Spleen (tissue), 11 donors: ENCODE measurements at regions not wholly inside any gene's neighbourhood (a gene's known extent, or its start where the extent isn't known, plus 50 kb on each side); places are given as distances from the start of the nearest gene placed in this dataset.

Experiments
- DNase-seq: peaks from one replicate; pipeline ENCODE4 v3.0.0-alpha.2; 2020
- H3K27ac ChIP-seq, 8 donors: fragments of 200-600 bp; sonication (generic) in 7 of 8; 1 replicate in 4 of 8; 2 replicates in 4 of 8; pipeline versions ENCODE4 v1.5.0 to v1.8.0; 2016 to 2021; ENCODE audit warnings: inconsistent platforms in 4 of 8, mild to moderate bottlenecking in 4 of 8, moderate library complexity in 1 of 8
- H3K27me3 ChIP-seq, 7 donors: fragments of 200-600 bp; sonication (generic) in 6 of 7; replicated peaks in 1 of 7; 1 replicate in 4 of 7; 2 replicates in 3 of 7; pipeline versions ENCODE4 v1.5.0 to v1.8.0; 2016 to 2021; ENCODE audit warnings: inconsistent platforms in 3 of 7, mild to moderate bottlenecking in 1 of 7
- H3K36me3 ChIP-seq, 6 donors: fragments of 200-600 bp; sonication (generic) in 5 of 6; 1 replicate in 4 of 6; 2 replicates in 2 of 6; pipeline versions ENCODE4 v1.5.0 to v1.8.0; 2016 to 2021; ENCODE audit warnings: inconsistent platforms in 2 of 6
- H3K4me1 ChIP-seq, 6 donors: fragments of 200-600 bp; sonication (generic) in 5 of 6; 1 replicate in 3 of 6; 2 replicates in 3 of 6; pipeline versions ENCODE4 v1.5.0 to v1.8.0; 2016 to 2021; ENCODE audit warnings: inconsistent platforms in 3 of 6
- H3K4me3 ChIP-seq, 8 donors: fragments of 200-600 bp; sonication (generic) in 7 of 8; 1 replicate in 4 of 8; 2 replicates in 4 of 8; pipeline versions ENCODE4 v1.5.0 to v1.8.0; 2016 to 2021; ENCODE audit warnings: inconsistent platforms in 4 of 8, mild to moderate bottlenecking in 4 of 8, moderate library complexity in 2 of 8
- H3K9me3 ChIP-seq, 8 donors: fragments of 200-600 bp; sonication (generic) in 7 of 8; 1 replicate in 4 of 8; 2 replicates in 4 of 8; pipeline versions ENCODE4 v1.5.0 to v1.8.0; 2016 to 2021; ENCODE audit warnings: inconsistent platforms in 4 of 8
- CTCF ChIP-seq, 11 experiments: fragments of 200-600 bp in 7 of 11; fragments of 450-650 bp in 4 of 11; sonication (generic) in 4 of 11; IDR thresholded peaks in 8 of 11; conservative IDR thresholded peaks in 3 of 11; 1 replicate in 7 of 11; 2 replicates in 4 of 11; pipeline versions ENCODE4 v1.4.0 to v1.8.0; 2016 to 2021; ENCODE audit warnings: antibody characterized with exemption in 11 of 11, inconsistent platforms in 4 of 11, mild to moderate bottlenecking in 1 of 11
- POLR2A ChIP-seq, 3 donors: fragments of 450-650 bp; IDR thresholded peaks; one replicate each; pipeline ENCODE4 v1.5.1; 2017; ENCODE audit warnings: antibody characterized with exemption in 3 of 3, mild to moderate bottlenecking in 1 of 3
- POLR2AphosphoS5 ChIP-seq, 3 donors: sonication (generic); formaldehyde crosslinking; IDR thresholded peaks; one replicate each; pipeline ENCODE4 v1.5.1; 2017; ENCODE audit warnings: antibody characterized with exemption in 3 of 3
- WGBS, 5 donors: extraction: QIAGEN DNeasy Blood & Tissue Kit in 3 of 5; methylation state at CpG; one replicate each; pipeline versions ENCODE4 v1.1.5 to v1.1.7; 2013 to 2018; 5-methylcytosine and 5-hydroxymethylcytosine counted together
- intact Hi-C: fragments of 100-400 bp; cut with DNase I; formaldehyde crosslinking; loops from one replicate; pipeline ENCODE4 v1.15.0; 2023; ENCODE audit warnings: low total_unique reads
- donor health status: healthy with polysubstance abuse.
- donor health status: DM: no; HTN: no; CAD: no; lungs with moderate emphysema.
- donor health status: DM: no; HTN: no; CAD: no.
- donor health status: Bipolar disorder and iron deficiency.
- donor health status: healthy.
- donor health status: DM: no; HTN: no; CAD: no.
- donor health status: DM: yes; HTN: yes; CAD: no.

DNA sequence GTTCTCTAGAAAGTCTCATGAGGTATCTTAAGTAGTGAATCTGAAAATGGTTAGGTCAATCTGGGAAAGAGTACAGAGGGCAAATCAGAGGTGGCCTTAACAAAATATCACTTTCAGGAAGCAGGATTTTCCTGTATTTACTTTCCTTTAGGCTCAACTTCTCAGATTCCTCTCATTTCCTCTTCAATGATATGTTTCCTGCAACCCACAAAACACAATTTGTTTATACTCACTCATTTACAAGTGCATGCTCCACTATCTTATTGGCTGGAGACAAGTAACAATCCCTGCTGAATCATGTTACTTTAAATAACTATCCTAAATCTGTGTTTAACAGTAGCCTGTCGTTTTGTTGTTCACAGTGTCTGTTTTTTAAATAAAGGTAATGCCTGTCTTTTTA is 228.1 kb downstream of the DSC3 start:
- intact Hi-C loops, result no loop called here
- Histone ChIP-seq H3K4me1 (no peaks in the 10 kb centered on the region), H3K27me3 (no peaks in the 10 kb centered on the region), H3K4me3 (no peak overlapping the region), H3K27ac (no peak overlapping the region), H3K36me3 (no peaks in the 10 kb centered on the region), H3K9me3 (peaks cover 0 to 19% (median 2%) of the 10 kb centered on the region in 8 donors)
- TF ChIP-seq POLR2A (IDR thresholded peaks at IDR 0.05) (no peak), POLR2AphosphoS5 (IDR thresholded peaks at IDR 0.05) (no peak), CTCF (IDR thresholded peaks at IDR 0.05 in 8 of 11, conservative IDR thresholded peaks at IDR 0.05 in 3 of 11) (no peak)
- WGBS, 5 donors, result 9 to 43% (median 26%) methylated on average over 1 of the region's 1 CpG
- no peak for DNase-seq

DNA sequence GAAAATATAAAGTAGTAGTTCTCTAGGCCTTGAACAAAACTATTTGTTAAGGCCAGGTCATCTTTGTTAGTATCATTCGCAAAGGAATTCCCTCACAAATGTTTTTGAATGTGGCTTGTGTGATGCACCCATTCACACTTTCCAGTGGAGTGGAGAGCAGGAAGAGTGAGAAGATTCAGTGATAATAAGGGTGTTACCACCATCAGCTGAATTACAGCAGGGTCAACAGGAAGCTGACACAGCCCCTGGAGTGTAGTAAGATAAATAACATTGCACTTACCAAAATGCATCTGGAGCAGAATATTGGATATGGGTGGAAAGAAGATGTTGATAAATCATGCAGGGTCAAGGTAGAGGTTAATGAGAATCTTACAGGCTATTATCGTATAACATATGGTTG is 231.0 kb downstream of the DSC3 start:
- H3K36me3 ChIP-seq, result no peaks in the 10 kb centered on the region
- peaks cover 0 to 20% (median 2%) of the 10 kb centered on the region in 8 donors for H3K9me3 ChIP-seq
- no peak overlapping the region for H3K27ac ChIP-seq
- H3K4me1 ChIP-seq, result no peaks in the 10 kb centered on the region
- TF ChIP-seq CTCF (IDR thresholded peaks at IDR 0.05 in 8 of 11, conservative IDR thresholded peaks at IDR 0.05 in 3 of 11), result no peak
- TF ChIP-seq POLR2A (IDR thresholded peaks at IDR 0.05), result no peak
- TF ChIP-seq POLR2AphosphoS5 (IDR thresholded peaks at IDR 0.05), result no peak
- H3K27me3 ChIP-seq, result no peaks in the 10 kb centered on the region
- 62 to 75% (median 69%) methylated on average over 2 of the region's 2 CpGs for WGBS, 5 donors
- no peak for DNase-seq
- intact Hi-C loops, result no loop called here
- H3K4me3 ChIP-seq, result no peak overlapping the region

- Histone ChIP-seq H3K27ac (no peak overlapping the region), H3K27me3 (no peaks in the 10 kb centered on the region), H3K36me3 (no peaks in the 10 kb centered on the region), H3K9me3 (peaks cover 0 to 11% (median 0%) of the 10 kb centered on the region in 8 donors), H3K4me1 (no peaks in the 10 kb centered on the region), H3K4me3 (no peak overlapping the region)
- intact Hi-C loops, result no loop called here
- no peak for DNase-seq
- no peak for TF ChIP-seq POLR2AphosphoS5 (IDR thresholded peaks at IDR 0.05)
- TF ChIP-seq POLR2A (IDR thresholded peaks at IDR 0.05), result no peak
- TF ChIP-seq CTCF (IDR thresholded peaks at IDR 0.05 in 8 of 11, conservative IDR thresholded peaks at IDR 0.05 in 3 of 11), result no peak
Observed at GRCh38 chr18:30810580-30810979, 232.0 kb downstream of the DSC3 start.

DNA sequence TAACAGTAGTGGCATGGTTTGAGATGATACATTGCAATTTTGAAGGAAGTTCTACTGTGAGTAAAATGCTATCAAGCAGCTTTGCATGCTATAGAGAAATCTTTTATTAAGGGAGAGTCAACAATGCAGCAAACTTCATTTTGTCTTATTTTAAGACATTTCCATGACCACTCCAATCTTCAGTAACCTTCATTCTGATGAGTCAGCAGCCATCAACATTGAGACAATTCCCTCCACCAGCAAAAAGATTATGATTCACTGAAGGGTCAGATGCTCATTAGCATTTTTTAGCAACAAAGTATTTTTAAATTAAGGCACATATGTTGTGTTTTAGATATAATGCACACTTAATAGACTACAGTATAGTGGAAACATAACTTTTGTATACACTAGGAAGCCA is 235.7 kb downstream of the DSC3 start:
- Histone ChIP-seq H3K36me3 (no peaks in the 10 kb centered on the region), H3K27me3 (no peaks in the 10 kb centered on the region), H3K4me3 (no peak overlapping the region), H3K4me1 (no peaks in the 10 kb centered on the region), H3K27ac (no peak overlapping the region), H3K9me3 (peaks cover 0 to 10% (median 0%) of the 10 kb centered on the region in 8 donors)
- intact Hi-C loops, result no loop called here
- TF ChIP-seq POLR2A (IDR thresholded peaks at IDR 0.05) (no peak), CTCF (IDR thresholded peaks at IDR 0.05 in 8 of 11, conservative IDR thresholded peaks at IDR 0.05 in 3 of 11) (no peak), POLR2AphosphoS5 (IDR thresholded peaks at IDR 0.05) (no peak)
- no peak for DNase-seq
